ENCODE measurements at regions not wholly inside any gene's neighbourhood (a gene's known extent, or its start where the extent isn't known, plus 50 kb on each side); places are given as distances from the start of the nearest gene placed in this dataset.
"Not testable (repeated sequence)": the region's sequence is repeated elsewhere in the genome, so short reads cannot be mapped to it uniquely, and the experiment has no call there.

DNA sequence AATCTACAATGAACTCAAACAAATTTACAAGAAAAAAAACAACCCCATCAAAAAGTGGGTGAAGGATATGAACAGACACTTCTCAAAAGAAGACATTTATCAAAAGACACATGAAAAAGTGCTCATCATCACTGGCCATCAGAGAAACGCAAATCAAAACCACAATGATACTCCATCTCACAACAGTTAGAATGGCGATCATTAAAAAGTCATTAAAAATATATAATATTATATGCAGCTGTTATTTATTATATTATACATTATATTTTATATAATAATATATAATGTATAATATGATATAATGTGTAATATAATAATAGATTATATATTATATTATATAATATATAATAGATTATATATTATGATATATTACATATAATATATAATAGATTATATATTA is 1194.1 kb upstream of the SLC39A10 start:
- not testable (repeated sequence) for TF ChIP-seq CTCF (conservative IDR thresholded peaks at IDR 0.05; ENCODE audit: low read length); EZH2phosphoT487 (IDR thresholded peaks at IDR 0.05; ENCODE audit: borderline replicate concordance)
